ENCODE measurements at regions not wholly inside any gene's neighbourhood (a gene's known extent, or its start where the extent isn't known, plus 50 kb on each side); places are given as distances from the start of the nearest gene placed in this dataset.
"Not testable (repeated sequence)": the region's sequence is repeated elsewhere in the genome, so short reads cannot be mapped to it uniquely, and the experiment has no call there.

GRCh38 chr6:92644104-92644791, 775.1 kb downstream of the EPHA7 start:
- TF ChIP-seq CTCF (IDR thresholded peaks at IDR 0.05; ENCODE audit: low read depth, low read length): peak; percentile 43
- H3K27me3 ChIP-seq (ENCODE audit: control insufficient read depth, insufficient read depth, low read length); POLR2A ChIA-PET; DNase-seq (ENCODE audit: low read depth, low spot score); H3K4me3 ChIP-seq (ENCODE audit: low read depth, low read length); H3K9me3 ChIP-seq (ENCODE audit: control insufficient read depth, insufficient read depth, low read length); H3K27ac ChIP-seq (ENCODE audit: low read depth, low read length): not testable (repeated sequence)
- CTCF ChIA-PET: interaction anchor here (0.6 kb wide), 1 partner anchor 1703 kb away, joined by 3 read pairs; no protein-coding TSS in a partner anchor

- Histone ChIP-seq H3K27me3 (ENCODE audit: control insufficient read depth, insufficient read depth, low read length) (no peaks in the 10 kb centered on the region), H3K4me3 (ENCODE audit: low read depth, low read length) (no peak overlapping the region), H3K9me3 (ENCODE audit: control insufficient read depth, insufficient read depth, low read length) (no peaks in the 10 kb centered on the region), H3K27ac (ENCODE audit: low read depth, low read length) (no peak overlapping the region)
- TF ChIP-seq CTCF (IDR thresholded peaks at IDR 0.05; ENCODE audit: low read depth, low read length): no peak
- no peak for DNase-seq (ENCODE audit: low read depth, low spot score)
- ChIA-PET CTCF (no interaction called here), POLR2A (no interaction called here)
These were observed 783.7 kb downstream of the EPHA7 start for GRCh38 chr6:92635553-92636153.

GRCh38 chr6:92634561-92634960, 784.8 kb downstream of the EPHA7 start:
- TF ChIP-seq CTCF (IDR thresholded peaks at IDR 0.05; ENCODE audit: low read depth, low read length): no peak
- DNase-seq (ENCODE audit: low read depth, low spot score): no peak
- ChIA-PET POLR2A (no interaction called here), CTCF (no interaction called here)
- Histone ChIP-seq H3K4me3 (ENCODE audit: low read depth, low read length) (no peak overlapping the region), H3K27ac (ENCODE audit: low read depth, low read length) (no peak overlapping the region), H3K27me3 (ENCODE audit: control insufficient read depth, insufficient read depth, low read length) (no peaks in the 10 kb centered on the region), H3K9me3 (ENCODE audit: control insufficient read depth, insufficient read depth, low read length) (no peaks in the 10 kb centered on the region)

GRCh38 chr6:92623431-92623830, 795.9 kb downstream of the EPHA7 start:
- H3K9me3 ChIP-seq (ENCODE audit: control insufficient read depth, insufficient read depth, low read length): no peaks in the 10 kb centered on the region; the same call in none of the 2 replicates
- no peak for DNase-seq (ENCODE audit: low read depth, low spot score)
- H3K27ac ChIP-seq (ENCODE audit: low read depth, low read length): no peak overlapping the region
- ChIA-PET CTCF (no interaction called here), POLR2A (no interaction called here)
- no peaks in the 10 kb centered on the region for H3K27me3 ChIP-seq (ENCODE audit: control insufficient read depth, insufficient read depth, low read length)
- no peak for TF ChIP-seq CTCF (IDR thresholded peaks at IDR 0.05; ENCODE audit: low read depth, low read length)
- H3K4me3 ChIP-seq (ENCODE audit: low read depth, low read length): no peak overlapping the region

GRCh38 chr6:92617721-92618120, 801.6 kb downstream of the EPHA7 start:
- no peak overlapping the region for H3K4me3 ChIP-seq (ENCODE audit: low read depth, low read length)
- H3K27me3 ChIP-seq (ENCODE audit: control insufficient read depth, insufficient read depth, low read length): no peaks in the 10 kb centered on the region
- ChIA-PET CTCF (no interaction called here), POLR2A (no interaction called here)
- no peak overlapping the region for H3K27ac ChIP-seq (ENCODE audit: low read depth, low read length)
- DNase-seq (ENCODE audit: low read depth, low spot score): no peak
- H3K9me3 ChIP-seq (ENCODE audit: control insufficient read depth, insufficient read depth, low read length): no peaks in the 10 kb centered on the region; the same call in 1 of the 2 replicates
- TF ChIP-seq CTCF (IDR thresholded peaks at IDR 0.05; ENCODE audit: low read depth, low read length): no peak

Measured in AG04450 (cell line).